Raji (cell line): ENCODE measurements at regions not wholly inside any gene's neighbourhood (a gene's known extent, or its start where the extent isn't known, plus 50 kb on each side); places are given as distances from the start of the nearest gene placed in this dataset.

ENCODE experiments used
- POLR2A ChIP-seq: IDR thresholded peaks from 2 replicates; pipeline ENCODE4 v1.6.1; 2011; ENCODE audit warnings: low read depth, low read length, control low read depth; ENCODE audit not compliant: insufficient read depth

DNA sequence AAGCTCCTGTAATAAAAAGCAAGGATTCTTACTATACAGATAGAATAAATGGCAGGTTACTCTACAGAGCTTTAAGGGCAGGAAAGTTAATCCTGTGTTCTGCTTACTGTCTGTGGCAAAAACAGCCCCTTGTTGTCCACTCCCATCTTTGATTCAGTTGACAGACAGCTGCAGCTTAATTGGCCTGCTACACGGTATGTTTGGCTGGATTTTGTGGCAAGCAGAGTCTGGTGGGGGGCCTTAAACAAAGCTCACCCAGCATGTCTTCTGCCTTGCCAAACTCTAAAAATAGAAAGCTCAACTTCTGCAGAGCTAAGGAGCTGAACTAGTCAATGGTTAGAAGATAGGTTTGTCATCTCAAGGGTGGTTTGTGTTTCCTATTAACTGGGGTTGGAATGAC is 407.2 kb downstream of the HLX start:
- no peak for TF ChIP-seq POLR2A

DNA sequence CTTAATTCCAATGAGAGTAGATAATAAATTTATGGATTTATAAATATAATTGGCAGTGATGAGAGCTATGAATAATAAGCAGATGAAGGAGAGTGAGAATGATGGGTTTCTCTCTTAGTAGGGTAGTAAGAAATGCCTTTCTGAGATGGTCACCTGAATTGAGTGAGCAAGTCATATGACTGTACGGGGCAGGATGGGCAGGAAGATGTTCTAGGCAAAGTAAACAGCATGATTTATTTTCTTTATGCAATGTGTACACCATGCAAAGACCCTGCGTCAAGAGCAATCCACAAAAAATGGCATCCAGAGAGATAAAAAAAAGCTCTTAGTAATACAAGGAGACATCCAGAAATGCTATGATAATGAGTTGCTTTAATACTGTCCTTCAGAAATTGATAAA is 409.9 kb downstream of the HLX start:
- no peak for TF ChIP-seq POLR2A

DNA sequence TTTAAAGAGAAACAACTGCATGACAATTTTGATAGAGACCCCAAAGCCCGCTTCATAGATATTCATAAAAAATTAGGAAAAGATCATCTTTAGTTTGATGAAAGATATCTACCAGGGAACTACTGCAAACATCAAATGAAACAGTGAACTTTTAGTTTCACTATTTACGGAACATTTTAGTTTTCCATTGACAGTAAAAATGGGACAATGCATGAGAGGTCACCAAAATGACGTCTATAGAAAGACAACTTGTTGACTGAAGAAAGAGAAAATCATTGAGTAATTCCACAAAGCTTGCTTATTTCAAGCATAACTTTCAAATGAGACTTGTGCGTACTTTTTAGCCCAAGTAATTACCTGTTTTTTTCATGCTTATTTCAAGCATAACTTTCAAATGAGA is 411.4 kb downstream of the HLX start:
- TF ChIP-seq POLR2A, result no peak

GRCh38 chr1:221291113-221291512 is 411.9 kb downstream of the HLX start:
- no peak for TF ChIP-seq POLR2A

DNA sequence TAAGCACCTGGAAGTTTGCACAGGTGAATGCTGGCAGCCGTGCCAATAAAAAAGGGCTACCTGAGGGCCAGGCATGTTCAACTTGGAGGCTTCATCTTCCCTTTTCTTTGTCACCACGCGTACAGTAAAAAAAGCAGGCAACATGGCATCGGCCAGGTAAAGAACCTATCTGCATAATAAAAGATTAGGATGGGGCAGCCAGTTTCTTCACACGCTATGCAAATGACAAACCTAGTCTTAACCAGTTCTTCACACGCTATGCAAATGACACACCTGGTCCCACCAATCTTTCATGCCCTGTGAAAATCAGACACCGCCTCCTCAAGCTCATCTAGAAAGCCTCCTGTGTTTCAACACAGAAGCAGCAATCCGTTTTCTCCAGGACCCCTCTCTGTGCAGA is 413.4 kb downstream of the HLX start:
- no peak for TF ChIP-seq POLR2A

DNA sequence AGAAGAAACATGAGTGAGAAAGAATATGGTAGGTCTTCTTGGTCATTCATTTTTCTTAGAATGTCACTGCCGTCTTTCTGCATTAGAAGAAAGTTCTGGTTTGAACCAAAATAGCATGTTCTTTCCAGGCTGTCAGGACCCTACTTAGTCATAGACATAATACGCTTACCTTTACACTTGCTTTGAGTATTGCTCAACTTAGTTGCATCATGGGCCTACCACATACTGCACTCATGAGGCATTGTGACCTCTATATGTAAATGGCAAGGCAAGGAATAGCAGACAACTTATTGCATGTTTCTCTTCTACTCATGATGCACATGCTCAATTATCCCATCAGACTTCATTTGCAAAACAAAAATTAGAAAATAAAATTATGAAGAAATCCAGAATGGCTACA is 415.0 kb downstream of the HLX start:
- TF ChIP-seq POLR2A, result no peak

GRCh38 chr1:221302357-221302756 is 423.1 kb downstream of the HLX start:
- no peak for TF ChIP-seq POLR2A

DNA sequence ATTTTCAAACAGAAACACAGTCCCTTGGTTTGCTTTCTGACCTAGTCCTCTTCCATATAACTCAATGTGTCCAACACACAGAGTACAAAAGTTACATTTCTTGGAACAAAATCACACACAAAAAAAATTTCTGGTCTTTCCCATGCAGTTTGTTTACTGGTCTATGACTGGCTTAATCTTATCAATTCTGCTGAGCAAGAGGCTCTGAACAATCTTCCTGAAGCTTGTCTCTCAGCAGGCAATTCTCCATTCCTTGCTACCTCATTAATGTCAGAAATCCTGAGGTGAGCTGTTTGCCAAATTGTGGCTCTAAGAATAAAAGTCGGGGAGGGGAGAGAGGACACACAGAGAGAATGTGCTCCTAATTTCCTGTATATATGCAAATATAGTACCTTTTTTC is 423.6 kb downstream of the HLX start:
- TF ChIP-seq POLR2A, result no peak

- TF ChIP-seq POLR2A, result no peak
Measured at GRCh38 chr1:221303623-221304022, 424.4 kb downstream of the HLX start.

DNA sequence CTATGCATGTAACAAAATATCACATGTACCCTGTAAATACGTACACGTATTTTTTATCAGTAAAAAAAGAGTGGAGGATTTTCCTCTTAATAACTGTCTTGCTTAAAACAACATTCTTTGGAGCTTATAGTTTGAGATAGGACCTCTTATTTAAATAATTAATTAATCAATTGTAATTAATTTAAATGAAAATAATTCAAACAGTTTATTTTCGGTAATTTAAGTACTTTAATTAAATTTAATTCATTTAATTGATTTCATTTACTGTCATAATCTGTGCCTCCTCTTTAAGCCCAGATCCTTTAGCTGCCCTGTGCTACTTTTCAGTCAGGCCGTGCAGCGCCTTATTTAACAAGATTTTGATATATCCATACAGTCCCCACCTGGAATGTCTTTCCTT is 427.0 kb downstream of the HLX start:
- TF ChIP-seq POLR2A, result no peak

DNA sequence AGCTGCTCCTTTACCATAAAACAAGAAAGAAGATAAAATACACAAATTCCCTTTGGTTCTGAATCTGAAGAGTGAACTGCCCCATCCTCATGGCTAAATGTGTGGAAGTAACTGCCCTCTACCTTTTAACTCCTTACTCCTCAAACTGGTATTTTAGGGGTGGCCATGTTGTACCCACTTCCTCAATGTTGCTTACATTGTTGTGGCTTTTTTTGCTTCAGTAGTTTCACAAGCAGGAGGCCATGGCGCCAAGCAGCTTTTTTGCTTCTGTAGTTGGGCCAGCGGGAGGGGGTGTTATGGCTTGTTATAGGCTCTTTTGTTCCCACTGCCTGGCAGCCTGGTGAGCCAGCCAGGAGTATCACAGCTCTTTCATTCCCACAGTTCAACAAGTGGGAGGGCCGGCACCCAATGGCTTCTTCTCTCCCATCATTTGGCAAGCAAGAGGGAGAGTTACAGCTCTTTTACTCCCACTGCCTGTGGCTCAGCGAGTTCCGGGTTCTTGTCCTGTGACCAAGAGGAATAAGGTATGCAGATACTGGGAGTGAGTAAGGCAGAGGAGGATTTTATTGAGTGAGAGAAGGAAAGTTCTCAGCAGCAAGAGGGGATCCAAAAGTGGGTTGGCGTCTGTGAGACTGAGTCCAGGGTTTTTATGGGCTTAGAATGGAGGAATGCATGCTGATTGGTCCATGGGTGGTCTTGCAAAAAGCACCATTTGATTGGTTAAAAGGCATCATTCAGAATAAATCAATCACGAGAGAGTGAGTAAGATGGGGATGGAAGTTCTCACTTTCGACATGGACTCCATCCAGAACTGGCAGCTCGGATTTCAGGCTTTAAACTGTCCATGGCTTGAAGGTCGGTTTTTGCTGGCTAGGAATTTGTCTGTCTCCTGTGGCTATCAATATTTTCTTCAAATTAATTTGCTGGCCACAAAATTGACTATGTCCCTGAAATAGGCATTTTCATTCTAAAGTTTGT is 429.6 kb downstream of the HLX start:
- no peak for TF ChIP-seq POLR2A

DNA sequence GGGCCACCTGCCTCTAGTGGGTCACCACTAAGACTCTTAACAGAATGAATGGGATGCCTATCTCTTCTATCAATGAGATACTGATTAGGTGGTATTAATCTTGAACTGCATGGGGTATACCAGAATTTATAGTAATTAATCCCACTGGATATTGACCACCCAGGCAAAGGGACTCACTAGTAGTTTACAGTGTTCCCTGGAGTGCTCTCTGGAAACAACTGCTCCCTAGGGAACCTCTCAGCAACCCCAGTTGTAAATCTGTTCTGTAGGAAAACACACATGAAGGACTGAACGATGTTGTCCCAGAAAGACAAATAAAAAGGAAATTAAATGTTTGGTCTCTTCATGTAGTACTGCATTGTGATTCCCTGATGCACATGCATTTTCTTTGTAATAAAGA is 430.5 kb downstream of the HLX start:
- no peak for TF ChIP-seq POLR2A

- no peak for TF ChIP-seq POLR2A
Measured at GRCh38 chr1:221310180-221310579, 430.9 kb downstream of the HLX start.

DNA sequence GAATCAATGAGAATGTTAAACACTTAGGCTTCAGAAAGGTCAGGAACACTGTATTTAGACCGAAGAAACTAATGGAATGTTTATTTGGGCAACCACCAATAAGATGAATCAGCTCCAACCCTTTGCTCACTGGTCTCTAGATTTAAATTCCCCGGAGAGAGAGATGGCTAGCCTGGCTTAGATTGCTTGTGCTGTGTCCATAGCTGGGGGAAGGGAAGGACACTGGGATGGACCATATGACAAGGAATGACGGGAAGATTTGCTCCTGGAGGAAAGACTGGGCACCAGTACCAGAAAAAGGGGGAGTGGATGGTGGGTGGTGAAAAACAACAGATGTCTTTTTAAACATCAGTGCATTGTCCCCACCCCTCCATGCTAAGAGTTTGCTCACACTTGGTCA is 426.6 kb downstream of the DUSP10 start:
- no peak for TF ChIP-seq POLR2A

- TF ChIP-seq POLR2A, result no peak
Measured at GRCh38 chr1:221316491-221317056, 425.3 kb downstream of the DUSP10 start.

DNA sequence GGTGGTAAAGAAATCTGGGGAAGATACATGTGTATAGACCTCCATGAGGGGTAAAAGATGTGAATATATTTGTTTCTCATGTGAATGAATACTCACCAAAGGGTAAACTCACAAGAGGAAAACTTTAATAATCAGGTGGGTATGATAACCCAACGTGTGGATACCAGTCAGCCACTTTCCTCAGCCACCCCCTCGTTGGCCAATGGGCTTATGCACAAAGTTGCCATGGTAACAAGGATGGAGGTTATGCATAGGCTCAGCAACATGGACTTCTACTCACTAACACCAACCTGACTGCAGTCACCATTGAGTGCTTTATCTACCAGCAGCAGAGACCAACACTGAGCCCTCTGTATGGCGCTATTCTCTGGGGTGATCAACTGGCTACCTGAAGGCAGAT is 424.4 kb downstream of the DUSP10 start:
- TF ChIP-seq POLR2A, result no peak

DNA sequence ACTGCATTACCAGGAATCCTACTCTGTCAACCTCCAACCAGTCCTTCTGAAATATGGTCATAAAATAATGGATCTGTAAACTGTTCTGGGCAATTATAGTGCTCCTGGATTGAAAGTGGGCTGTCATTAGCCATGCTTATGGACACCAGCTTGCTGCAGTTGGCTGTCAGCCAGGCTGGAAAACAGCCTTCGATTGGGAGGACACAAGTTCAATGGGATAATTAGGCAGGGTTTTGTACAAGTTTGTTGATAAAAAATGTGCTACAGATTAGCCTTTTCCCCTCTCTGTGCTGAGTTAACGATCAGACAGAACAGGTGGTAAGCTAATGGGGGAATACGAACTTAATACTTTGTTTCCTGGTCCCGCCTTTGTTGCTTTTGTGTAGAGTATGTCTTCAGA is 413.9 kb downstream of the DUSP10 start:
- TF ChIP-seq POLR2A, result no peak

DNA sequence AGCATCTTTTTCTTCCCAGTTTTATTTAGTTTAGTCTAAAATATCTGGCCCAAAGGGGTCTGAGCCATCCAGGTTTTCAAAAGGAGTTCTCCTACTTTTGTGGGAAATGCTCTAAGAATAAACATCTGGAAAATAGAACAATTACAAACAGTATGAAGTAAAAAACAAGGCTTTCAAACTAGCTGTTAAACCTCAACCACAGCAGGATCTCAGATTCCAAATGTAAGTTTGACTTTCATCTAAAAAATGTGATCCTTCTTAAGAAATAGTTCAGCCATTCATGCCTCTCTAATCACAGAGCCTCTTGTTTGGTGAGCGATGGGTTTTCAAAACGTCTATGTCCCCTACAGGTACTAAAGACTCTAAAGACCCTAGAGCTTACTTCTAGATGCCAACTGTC is 413.5 kb downstream of the DUSP10 start:
- TF ChIP-seq POLR2A, result no peak
